ENCODE measurements at regions not wholly inside any gene's neighbourhood (a gene's known extent, or its start where the extent isn't known, plus 50 kb on each side); places are given as distances from the start of the nearest gene placed in this dataset.

DNA sequence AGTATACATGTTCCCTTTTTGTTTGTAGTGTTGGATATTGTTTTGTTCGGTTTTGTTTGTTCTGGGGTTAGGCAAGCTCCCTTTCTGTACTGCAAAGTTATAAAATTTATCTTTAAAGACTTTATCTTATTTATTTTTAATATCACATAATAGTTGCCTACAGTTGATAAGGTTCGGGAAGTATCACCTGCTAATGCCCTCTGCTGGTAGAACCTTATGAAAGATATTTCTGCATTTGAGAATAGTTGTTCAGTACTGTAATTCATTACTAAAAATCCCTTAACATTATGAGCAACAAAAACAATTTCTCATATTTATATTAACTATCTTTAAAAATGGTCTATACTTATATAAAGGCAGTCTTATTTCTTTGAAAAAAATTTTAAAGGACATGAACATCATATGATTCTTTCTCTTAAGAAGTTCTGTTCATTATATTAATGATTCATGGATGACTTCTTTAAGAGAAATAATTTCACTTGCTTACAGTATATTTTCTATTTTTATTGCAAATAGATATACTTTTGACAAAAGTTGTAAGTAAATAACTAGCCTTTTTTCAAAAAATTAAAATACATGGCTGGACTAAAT lies 1126.8 kb downstream of the SI start:
- TF ChIP-seq, protein P1, sequence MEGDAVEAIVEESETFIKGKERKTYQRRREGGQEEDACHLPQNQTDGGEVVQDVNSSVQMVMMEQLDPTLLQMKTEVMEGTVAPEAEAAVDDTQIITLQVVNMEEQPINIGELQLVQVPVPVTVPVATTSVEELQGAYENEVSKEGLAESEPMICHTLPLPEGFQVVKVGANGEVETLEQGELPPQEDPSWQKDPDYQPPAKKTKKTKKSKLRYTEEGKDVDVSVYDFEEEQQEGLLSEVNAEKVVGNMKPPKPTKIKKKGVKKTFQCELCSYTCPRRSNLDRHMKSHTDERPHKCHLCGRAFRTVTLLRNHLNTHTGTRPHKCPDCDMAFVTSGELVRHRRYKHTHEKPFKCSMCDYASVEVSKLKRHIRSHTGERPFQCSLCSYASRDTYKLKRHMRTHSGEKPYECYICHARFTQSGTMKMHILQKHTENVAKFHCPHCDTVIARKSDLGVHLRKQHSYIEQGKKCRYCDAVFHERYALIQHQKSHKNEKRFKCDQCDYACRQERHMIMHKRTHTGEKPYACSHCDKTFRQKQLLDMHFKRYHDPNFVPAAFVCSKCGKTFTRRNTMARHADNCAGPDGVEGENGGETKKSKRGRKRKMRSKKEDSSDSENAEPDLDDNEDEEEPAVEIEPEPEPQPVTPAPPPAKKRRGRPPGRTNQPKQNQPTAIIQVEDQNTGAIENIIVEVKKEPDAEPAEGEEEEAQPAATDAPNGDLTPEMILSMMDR (tag by site-specific recombination; IDR thresholded peaks at IDR 0.05): no peak
- TF ChIP-seq PBX3 (CRISPR knock-in tag; IDR thresholded peaks at IDR 0.05) (no peak), ZNF776 (tag by site-specific recombination; IDR thresholded peaks at IDR 0.05; ENCODE audit: borderline replicate concordance) (no peak), RBAK (tag by site-specific recombination; IDR thresholded peaks at IDR 0.05) (no peak), ZNF704 (tag by site-specific recombination; IDR thresholded peaks at IDR 0.05) (no peak), ZNF10 (tag by site-specific recombination; IDR thresholded peaks at IDR 0.05) (no peak), PRDM1 (tag by site-specific recombination; IDR thresholded peaks at IDR 0.05) (no peak), KLF1 (tag by site-specific recombination; IDR thresholded peaks at IDR 0.05) (no peak), ZNF433 (tag by site-specific recombination; IDR thresholded peaks at IDR 0.05; ENCODE audit: low read depth) (no peak), YY1 (tag by site-specific recombination; IDR thresholded peaks at IDR 0.05) (no peak), ZNF146 (tag by site-specific recombination; IDR thresholded peaks at IDR 0.05) (no peak), ZNF530 (tag by site-specific recombination; IDR thresholded peaks at IDR 0.05; ENCODE audit: low read depth) (no peak)
- TF ChIP-seq, protein P2, sequence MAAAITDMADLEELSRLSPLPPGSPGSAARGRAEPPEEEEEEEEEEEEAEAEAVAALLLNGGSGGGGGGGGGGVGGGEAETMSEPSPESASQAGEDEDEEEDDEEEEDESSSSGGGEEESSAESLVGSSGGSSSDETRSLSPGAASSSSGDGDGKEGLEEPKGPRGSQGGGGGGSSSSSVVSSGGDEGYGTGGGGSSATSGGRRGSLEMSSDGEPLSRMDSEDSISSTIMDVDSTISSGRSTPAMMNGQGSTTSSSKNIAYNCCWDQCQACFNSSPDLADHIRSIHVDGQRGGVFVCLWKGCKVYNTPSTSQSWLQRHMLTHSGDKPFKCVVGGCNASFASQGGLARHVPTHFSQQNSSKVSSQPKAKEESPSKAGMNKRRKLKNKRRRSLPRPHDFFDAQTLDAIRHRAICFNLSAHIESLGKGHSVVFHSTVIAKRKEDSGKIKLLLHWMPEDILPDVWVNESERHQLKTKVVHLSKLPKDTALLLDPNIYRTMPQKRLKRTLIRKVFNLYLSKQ (tag by site-specific recombination; IDR thresholded peaks at IDR 0.05; ENCODE audit: borderline replicate concordance): no peak
- TF ChIP-seq, protein P3, sequence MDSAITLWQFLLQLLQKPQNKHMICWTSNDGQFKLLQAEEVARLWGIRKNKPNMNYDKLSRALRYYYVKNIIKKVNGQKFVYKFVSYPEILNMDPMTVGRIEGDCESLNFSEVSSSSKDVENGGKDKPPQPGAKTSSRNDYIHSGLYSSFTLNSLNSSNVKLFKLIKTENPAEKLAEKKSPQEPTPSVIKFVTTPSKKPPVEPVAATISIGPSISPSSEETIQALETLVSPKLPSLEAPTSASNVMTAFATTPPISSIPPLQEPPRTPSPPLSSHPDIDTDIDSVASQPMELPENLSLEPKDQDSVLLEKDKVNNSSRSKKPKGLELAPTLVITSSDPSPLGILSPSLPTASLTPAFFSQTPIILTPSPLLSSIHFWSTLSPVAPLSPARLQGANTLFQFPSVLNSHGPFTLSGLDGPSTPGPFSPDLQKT (IDR thresholded peaks at IDR 0.05; ENCODE audit: borderline replicate concordance, low read depth, low read length): no peak

All from HEK293 (cell line).